ENCODE measurements at regions not wholly inside any gene's neighbourhood (a gene's known extent, or its start where the extent isn't known, plus 50 kb on each side); places are given as distances from the start of the nearest gene placed in this dataset.
"Not testable (repeated sequence)": the region's sequence is repeated elsewhere in the genome, so short reads cannot be mapped to it uniquely, and the experiment has no call there.

GRCh38 chr15:96914081-96914480, 583.6 kb downstream of the NR2F2 start:
- DNase-seq (ENCODE audit: low read depth) = no peak

GRCh38 chr15:96916750-96917149, 586.2 kb downstream of the NR2F2 start:
- DNase-seq (ENCODE audit: low read depth) = no peak

GRCh38 chr15:96924570-96924969, 594.1 kb downstream of the NR2F2 start:
- no peak for DNase-seq (ENCODE audit: low read depth)

GRCh38 chr15:96947296-96948229, 617.1 kb downstream of the NR2F2 start:
- DNase-seq (ENCODE audit: low read depth) = no peak

- DNase-seq (ENCODE audit: low read depth) = no peak
Measured at GRCh38 chr15:96948981-96949380, 618.5 kb downstream of the NR2F2 start.

- no peak for DNase-seq (ENCODE audit: low read depth)
Measured at GRCh38 chr15:96958721-96959120, 628.2 kb downstream of the NR2F2 start.

GRCh38 chr15:96959501-96959900, 629.0 kb downstream of the NR2F2 start:
- DNase-seq (ENCODE audit: low read depth) = no peak

GRCh38 chr15:96960711-96961480, 630.4 kb downstream of the NR2F2 start:
- DNase-seq (ENCODE audit: low read depth) = no peak

- no peak for DNase-seq (ENCODE audit: low read depth)
Measured at GRCh38 chr15:96966554-96966953, 636.1 kb downstream of the NR2F2 start.

GRCh38 chr15:96969732-96970710, 639.5 kb downstream of the NR2F2 start:
- DNase-seq (ENCODE audit: low read depth) = no peak

GRCh38 chr15:96972201-96972600, 641.7 kb downstream of the NR2F2 start:
- DNase-seq (ENCODE audit: low read depth) = no peak

- DNase-seq (ENCODE audit: low read depth) = no peak
Measured at GRCh38 chr15:96974761-96975160, 644.3 kb downstream of the NR2F2 start.

GRCh38 chr15:96977886-96978285, 647.4 kb downstream of the NR2F2 start:
- no peak for DNase-seq (ENCODE audit: low read depth)

- no peak for DNase-seq (ENCODE audit: low read depth)
Measured at GRCh38 chr15:96978937-96979473, 648.5 kb downstream of the NR2F2 start.

GRCh38 chr15:96984121-96984671, 653.7 kb downstream of the NR2F2 start:
- not testable (repeated sequence) for DNase-seq (ENCODE audit: low read depth)

GRCh38 chr15:96992817-96993216, 662.3 kb downstream of the NR2F2 start:
- no peak for DNase-seq (ENCODE audit: low read depth)

GRCh38 chr15:96997538-96997937, 667.0 kb downstream of the NR2F2 start:
- DNase-seq (ENCODE audit: low read depth) = no peak

- no peak for DNase-seq (ENCODE audit: low read depth)
Measured at GRCh38 chr15:97009031-97009431, 678.5 kb downstream of the NR2F2 start.

GRCh38 chr15:97012986-97013385, 682.5 kb downstream of the NR2F2 start:
- DNase-seq (ENCODE audit: low read depth) = no peak

- DNase-seq (ENCODE audit: low read depth) = no peak
Measured at GRCh38 chr15:97013491-97013890, 683.0 kb downstream of the NR2F2 start.

- no peak for DNase-seq (ENCODE audit: low read depth)
Measured at GRCh38 chr15:97014001-97014400, 683.5 kb downstream of the NR2F2 start.

Data from GM04504 (cell line).